ENCODE measurements at regions not wholly inside any gene's neighbourhood (a gene's known extent, or its start where the extent isn't known, plus 50 kb on each side); places are given as distances from the start of the nearest gene placed in this dataset.

- TF ChIP-seq CTBP2 (IDR thresholded peaks at IDR 0.05; ENCODE audit: borderline replicate concordance, insufficient read depth, insufficient read length, low read length), result no peak
- no peak for TF ChIP-seq TEAD4 (IDR thresholded peaks at IDR 0.05; ENCODE audit: low read depth, low read length)
- no peak for TF ChIP-seq FOSL1 (IDR thresholded peaks at IDR 0.05; ENCODE audit: insufficient read depth, low read depth, low read length)
- no peak for TF ChIP-seq MAX (IDR thresholded peaks at IDR 0.05)
Measured at GRCh38 chr11:95698676-95699557, 90.7 kb downstream of the FAM76B start (continued).
